ENCODE measurements at regions not wholly inside any gene's neighbourhood (a gene's known extent, or its start where the extent isn't known, plus 50 kb on each side); places are given as distances from the start of the nearest gene placed in this dataset.

- TF ChIP-seq CTCF (IDR thresholded peaks at IDR 0.05), result no peak
- TF ChIP-seq POLR2A (IDR thresholded peaks at IDR 0.05), result no peak
- no peak for TF ChIP-seq EP300 (IDR thresholded peaks at IDR 0.05)
These were observed 322.7 kb downstream of the PTPRU start for GRCh38 chr1:29559056-29559455.
